HG02981 (cell line): ENCODE measurements at regions not wholly inside any gene's neighbourhood (a gene's known extent, or its start where the extent isn't known, plus 50 kb on each side); places are given as distances from the start of the nearest gene placed in this dataset.
"Not testable (repeated sequence)": the region's sequence is repeated elsewhere in the genome, so short reads cannot be mapped to it uniquely, and the experiment has no call there.

Experiments used
- ATAC-seq: cut with Tn5 transposase; IDR thresholded peaks from one replicate; pipeline ENCODE4 v1.9.1; 2021; ENCODE audit warnings: mild to moderate bottlenecking, moderate library complexity; ENCODE audit not compliant: unreplicated experiment

DNA sequence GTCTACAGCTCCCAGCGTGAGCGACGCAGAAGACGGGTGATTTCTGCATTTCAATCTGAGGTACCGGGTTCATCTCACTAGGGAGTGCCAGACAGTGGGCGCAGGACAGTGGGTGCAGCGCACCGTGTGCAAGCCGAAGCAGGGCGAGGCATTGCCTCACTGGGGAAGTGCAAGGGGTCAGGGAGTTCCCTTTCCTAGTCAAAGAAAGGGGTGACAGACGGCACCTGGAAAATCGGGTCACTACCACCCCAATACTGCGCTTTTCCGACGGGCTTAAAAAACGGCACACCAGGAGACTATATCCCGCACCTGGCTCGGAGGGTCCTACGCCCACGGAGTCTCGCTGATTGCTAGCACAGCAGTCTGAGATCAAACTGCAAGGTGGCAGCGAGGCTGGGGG is 95.6 kb downstream of the GPX5 start:
- not testable (repeated sequence) for ATAC-seq

GRCh38 chr6:28623242-28623641 is 97.6 kb downstream of the GPX5 start:
- not testable (repeated sequence) for ATAC-seq

GRCh38 chr6:28626386-28626785 is 100.7 kb downstream of the GPX5 start:
- not testable (repeated sequence) for ATAC-seq

DNA sequence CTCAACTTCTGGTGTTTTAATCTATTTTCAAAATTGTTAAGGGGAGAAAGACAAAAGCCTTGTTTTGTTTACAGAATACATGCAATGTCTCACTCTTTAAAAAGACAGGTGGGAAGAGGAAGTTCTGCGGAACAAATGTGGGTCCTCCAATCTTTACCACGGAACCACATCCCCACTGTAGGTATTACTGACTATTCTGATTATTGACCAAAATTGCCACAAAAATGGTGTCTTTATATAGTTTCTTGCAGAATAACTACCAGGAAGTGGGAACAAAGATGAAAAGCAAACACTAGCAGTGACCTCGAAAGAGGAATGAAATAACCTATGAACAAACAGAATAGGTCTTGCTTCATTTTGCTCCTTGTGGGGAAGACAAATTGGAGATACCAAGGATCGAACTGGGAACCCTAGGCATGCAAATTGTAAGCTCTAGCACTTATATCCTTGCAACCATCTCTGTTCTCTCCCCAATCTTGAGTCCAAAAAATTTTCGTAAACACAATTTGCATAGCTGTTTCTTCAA is 106.7 kb downstream of the GPX5 start:
- no peak for ATAC-seq

DNA sequence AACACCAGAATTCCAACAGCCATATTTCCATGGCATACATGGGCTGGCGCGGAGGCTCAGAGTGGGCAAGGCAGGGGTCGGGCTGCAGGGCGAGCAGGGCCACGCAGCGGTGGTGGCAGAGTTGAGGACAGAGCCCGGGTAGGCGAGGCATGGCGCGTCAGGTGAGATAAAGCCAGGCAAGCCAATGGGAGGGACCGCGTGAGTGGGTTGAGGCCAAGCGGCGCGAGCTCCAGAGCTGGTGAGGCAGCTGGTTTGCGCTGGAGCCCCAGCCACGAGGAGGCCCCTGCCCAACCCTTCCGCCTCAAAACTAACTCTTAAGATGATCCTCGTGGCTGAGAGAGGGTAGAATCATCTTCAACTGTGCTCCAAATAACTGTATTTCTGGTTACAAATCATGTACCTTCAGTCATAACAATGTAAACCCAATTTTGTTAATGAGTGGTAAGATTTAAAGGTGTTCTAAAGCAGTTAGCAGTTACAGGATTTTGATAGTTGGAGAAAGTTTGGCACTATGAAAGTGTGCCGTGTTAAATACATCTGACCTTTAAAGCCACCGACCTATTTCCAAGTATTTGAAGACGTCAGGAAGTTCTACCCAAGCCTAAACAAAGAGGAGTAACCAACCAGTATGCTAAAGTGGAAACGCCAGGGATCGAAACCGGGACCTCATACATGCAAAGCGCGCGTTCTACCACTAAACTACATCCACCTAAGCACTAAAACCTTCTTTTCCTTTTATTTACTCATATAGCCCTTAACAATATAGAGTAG is 107.9 kb downstream of the GPX5 start:
- no peak for ATAC-seq

GRCh38 chr6:28634411-28634760 is 108.7 kb downstream of the GPX5 start:
- no peak for ATAC-seq

DNA sequence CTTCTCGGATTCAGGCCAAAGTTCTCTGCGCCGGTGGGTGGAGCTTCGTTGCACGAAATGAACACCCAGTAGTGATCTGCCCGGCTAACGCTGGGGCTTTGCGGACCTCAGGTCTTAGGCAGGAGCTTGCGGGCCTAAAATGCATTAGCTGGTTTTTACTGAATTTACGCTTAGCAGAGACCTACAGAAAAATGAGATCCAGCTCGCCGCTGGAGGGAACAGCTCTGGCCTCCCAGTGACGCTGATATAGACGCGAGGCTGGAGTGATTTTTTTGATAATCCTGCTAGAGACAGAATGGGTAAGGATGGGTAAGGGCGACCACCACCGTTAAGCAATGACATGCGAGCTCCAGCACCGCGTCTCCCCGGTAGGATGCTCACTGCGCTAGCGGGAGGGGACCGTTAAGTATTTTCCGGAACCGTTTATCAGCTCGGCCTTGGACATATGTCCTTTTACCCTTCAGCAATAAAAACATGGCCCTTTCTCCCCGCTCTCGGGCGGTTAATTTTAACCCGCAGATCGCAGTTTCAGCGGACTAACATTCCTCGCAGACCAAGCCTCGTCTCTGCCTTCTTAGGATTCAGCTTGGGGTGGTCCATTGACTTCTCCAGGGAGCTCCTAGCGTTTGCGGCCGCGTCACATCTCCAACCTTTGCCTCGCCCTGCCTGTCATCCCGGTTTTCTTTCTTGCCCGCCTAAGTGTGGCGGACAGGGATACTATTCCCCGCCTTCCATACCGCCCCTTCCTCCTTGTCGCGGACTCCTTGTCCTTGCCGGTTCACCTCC is 109.3 kb downstream of the GPX5 start:
- ATAC-seq: no peak

DNA sequence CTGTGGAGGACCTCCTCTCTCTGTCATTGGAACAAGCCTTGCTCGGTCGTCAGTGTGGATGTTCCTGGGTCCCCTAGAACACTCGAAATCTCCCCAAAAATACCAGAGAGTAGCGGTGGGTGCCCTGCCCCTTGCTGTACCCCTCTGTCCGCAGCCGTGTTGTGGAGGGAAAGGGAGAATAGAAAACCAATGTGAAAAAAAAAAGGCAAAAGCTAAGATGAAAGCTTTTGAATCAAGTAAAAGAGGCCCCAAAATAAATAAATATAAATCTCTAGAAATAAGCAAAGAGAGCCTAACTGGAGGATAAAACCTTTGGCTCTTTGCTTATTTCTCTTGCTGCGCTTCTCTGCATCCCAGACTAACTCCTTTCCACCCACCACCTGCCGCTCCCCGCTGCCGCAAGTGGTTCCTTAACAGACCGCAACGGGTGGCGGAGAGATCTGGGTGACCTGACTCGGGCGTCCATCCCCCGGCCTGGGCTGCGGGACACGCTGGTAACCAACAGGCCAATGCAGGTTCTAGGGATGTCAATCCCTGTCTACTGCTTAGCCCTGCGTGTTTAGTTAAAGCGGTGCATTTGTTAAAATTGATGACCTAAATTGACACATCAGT is 110.0 kb downstream of the GPX5 start:
- ATAC-seq: no peak

- no peak for ATAC-seq
Measured at GRCh38 chr6:28638787-28639430, 113.2 kb downstream of the GPX5 start.

DNA sequence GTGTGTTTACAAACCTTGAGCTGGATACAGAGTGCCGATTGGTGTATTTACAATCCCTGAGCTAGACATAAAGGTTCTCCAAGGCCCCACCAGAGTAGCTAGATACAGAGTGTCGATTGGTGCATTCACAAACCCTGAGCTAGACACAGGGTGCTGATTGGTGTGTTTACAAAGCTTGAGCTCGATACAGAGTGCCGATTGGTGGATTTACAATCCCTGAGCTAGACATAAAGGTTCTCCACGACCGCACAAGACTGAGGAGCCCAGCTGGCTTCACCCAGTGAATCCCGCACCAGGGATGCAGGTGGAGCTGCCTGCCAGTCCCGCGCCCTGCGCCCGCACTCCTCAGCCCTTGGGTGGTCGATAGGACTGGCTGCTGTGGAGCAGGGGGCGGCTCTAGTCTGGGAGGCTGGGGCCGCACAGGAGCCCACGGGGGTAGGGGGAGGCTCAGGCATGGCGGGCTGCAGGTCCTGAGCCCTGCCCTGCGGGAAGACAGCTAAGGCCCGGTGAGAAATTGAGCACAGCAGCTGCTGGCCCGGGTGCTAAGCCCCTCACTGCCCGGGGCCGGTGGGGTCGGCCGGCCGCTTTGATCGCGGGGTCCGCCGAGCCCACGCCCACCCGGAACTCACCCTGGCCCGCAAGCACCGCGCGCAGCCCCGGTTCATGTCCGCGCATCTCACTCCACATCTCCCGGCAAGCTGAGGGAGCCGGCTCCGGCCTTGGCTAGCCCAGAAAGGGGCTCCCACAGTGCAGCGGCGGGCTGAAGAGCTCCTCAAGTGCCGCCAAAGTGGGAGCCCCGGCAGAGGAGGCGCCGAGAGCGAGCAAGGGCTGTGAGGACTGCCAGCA is 114.0 kb downstream of the GPX5 start:
- not testable (repeated sequence) for ATAC-seq

- ATAC-seq: no peak
Measured at GRCh38 chr6:28643017-28643740, 117.5 kb downstream of the GPX5 start.

DNA sequence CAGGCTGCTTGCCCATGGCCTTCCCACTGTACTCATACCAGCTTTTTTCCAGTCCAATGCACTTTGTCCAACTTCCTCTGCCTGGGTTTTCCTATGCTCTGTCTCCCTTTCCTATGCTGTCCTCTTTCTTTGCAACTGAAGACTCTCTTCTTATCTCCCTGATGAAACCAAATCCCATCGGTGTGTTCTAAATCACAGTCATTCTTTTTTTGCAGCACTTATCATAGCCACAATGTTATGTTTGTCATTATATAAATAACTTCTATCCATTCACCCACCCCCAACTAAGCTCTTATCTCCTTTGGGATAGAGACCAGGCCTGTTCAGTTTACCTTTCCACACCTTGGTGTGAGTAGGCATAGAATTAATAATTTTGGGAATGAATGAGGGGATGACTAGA is 121.0 kb downstream of the GPX5 start:
- ATAC-seq: no peak

DNA sequence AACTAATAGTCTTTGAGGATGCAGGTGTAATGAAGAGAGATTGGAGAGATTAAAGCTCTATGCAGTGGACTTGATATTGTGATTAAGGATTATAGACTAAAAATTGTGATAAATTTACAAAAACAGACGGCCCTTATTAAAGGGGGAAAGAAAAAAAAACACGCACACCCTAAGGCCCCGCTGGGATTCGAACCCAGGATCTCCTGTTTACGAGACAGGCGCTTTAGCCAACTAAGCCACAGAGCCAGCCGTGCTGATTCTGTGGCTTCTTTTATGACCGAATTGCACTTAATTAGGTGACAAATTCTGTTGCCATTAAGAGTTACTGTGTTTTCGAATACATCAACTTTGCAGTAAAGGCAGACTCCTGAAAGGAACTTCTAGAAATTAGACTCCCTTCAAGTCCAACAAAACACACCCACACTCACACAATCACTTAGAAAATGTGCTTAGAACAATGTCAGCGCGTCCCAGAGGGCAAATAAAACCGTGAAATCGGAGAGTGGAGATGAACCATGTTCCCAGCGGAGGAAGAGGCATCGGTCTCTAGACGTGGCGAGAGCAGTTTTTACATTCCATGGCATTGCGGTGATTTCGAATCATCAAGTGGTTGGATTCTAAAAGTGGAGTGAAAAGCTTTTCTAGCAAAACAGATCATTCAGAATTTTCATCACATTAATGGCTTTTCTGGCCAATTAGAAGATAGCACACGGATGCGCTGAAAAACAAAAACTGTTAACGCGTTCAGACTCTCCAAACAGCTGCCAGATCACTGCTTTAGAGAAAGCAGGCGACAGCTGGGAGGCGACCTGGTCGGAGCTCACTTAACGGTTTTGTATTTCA is 122.6 kb downstream of the GPX5 start:
- ATAC-seq: no peak

DNA sequence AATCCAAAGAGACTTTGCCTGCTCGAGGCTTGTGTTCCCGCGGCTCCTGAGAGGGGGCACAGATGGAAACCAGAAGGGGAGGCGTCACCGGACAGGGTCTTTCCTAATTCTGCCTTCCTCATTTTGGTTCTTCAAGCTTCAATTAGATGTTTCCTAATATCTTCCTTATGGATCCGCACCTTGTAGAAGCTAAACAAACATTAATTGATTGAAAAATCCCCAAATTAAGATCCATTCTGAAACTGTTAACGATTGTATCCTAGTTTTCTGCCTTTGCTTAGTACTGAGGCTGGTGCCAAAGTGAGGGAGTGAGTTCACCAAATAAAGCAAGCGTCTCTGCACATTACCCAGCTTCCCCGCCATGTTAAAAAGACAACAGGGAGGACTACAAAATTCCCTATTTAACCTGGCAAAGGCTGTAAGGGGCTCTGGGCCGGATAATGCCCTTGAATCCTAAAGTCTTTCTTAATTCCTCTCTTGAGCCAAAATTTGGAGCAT is 123.2 kb downstream of the GPX5 start:
- no peak for ATAC-seq

- ATAC-seq: no peak
Measured at GRCh38 chr6:28651161-28651560, 125.5 kb downstream of the GPX5 start.

- ATAC-seq: no peak
Measured at GRCh38 chr6:28653876-28654275, 128.2 kb downstream of the GPX5 start.

DNA sequence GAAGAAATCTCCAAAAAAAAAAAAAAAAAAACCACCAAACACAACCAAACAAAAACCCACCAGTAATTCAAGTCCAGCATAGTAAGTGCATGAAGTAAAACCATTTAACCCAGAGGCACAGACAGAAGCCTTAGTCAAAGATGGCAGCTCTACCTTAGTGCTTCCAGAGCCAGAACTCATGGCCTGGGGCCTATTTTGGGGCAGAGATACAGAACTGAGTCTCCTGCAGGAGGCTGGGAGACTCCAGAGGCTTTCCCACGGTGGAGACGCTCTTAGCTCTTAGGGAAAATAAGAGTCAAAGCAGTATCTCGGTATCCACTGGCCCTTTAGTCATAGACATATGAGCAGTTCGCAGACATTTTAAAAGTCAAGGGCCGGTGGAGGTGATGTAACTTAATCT is 129.5 kb downstream of the GPX5 start:
- no peak for ATAC-seq

DNA sequence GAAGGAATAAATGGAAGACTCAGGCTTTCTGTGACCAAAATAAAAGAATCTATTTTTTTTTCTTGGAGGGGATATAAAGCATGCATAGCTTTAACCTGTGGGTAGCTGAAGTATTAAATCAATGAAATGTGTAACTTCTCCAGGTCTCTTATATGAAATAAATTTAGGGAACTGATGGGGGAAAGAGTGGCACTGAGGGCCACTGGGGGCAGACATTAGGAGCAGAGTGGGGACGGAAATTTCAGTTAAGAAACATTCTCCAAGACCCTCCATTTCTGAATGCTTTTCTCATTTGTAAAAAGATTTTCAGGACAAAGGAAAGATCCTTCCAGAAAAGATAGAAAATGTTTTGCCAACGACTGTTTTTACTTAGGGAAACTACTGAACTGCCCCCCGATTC is 131.0 kb downstream of the GPX5 start:
- ATAC-seq: no peak

- no peak for ATAC-seq
Measured at GRCh38 chr6:28657381-28657768, 131.7 kb downstream of the GPX5 start.
